PC-9 (cell line): ENCODE measurements at regions not wholly inside any gene's neighbourhood (a gene's known extent, or its start where the extent isn't known, plus 50 kb on each side); places are given as distances from the start of the nearest gene placed in this dataset.

Experiments
- BruUV-seq: library from RNA; stranded (reverse); fragments of 400-500 nt; replicated peaks from 2 replicates; lab custom pipeline; 2021; lab: Mats Ljungman, UMichigan
- CTCF ChIA-PET: fragments of 300-600 bp; sonication (Branson Sonifier 250); formaldehyde crosslinking; loops from one replicate; lab custom pipeline; 2022; ENCODE audit warnings: antibody characterized with exemption; lab: Charles Lee
- POLR2A ChIA-PET: fragments of 300-600 bp; sonication (Branson Sonifier 250); formaldehyde crosslinking; loops from one replicate; lab custom pipeline; 2022; ENCODE audit warnings: antibody characterized with exemption; ENCODE audit not compliant: unreplicated experiment; lab: Charles Lee
- DNase-seq, 2 experiments: peaks; one replicate each; pipeline versions ENCODE4 v3.0.0 to v3.0.0-alpha.2; 2015 to 2022; ENCODE audit warnings: mixed read lengths in 1 of 2
- H2AFZ ChIP-seq: fragments of 200-600 bp; sonication (generic); 2 replicates; pipeline ENCODE4 v1.8.1; 2017; ENCODE audit warnings: antibody characterized with exemption
- H3F3A ChIP-seq: fragments of 200-600 bp; sonication (generic); 2 replicates; pipeline ENCODE4 v1.8.1; 2017; ENCODE audit warnings: antibody characterized with exemption, mild to moderate bottlenecking, low read depth; ENCODE audit not compliant: insufficient read depth
- H3K27ac ChIP-seq: fragments of 200-600 bp; sonication (generic); 2 replicates; pipeline ENCODE4 v1.6.1; 2016; ENCODE audit warnings: mixed run types
- H3K27me3 ChIP-seq: fragments of 200-600 bp; sonication (generic); 2 replicates; pipeline ENCODE4 v1.6.1; 2016; ENCODE audit warnings: low read depth, mixed run types; ENCODE audit not compliant: insufficient read depth
- H3K36me3 ChIP-seq: fragments of 200-600 bp; sonication (generic); 2 replicates; pipeline ENCODE4 v1.6.1; 2016; ENCODE audit warnings: low read depth, mixed run types
- H3K4me1 ChIP-seq: fragments of 200-600 bp; sonication (generic); replicated peaks from 2 replicates; pipeline ENCODE4 v1.6.1; 2016; ENCODE audit warnings: mixed run types; ENCODE audit not compliant: insufficient read depth
- H3K4me2 ChIP-seq: fragments of 200-600 bp; sonication (generic); 2 replicates; pipeline ENCODE4 v1.6.1; 2017; ENCODE audit warnings: mixed run types
- H3K4me3 ChIP-seq: fragments of 200-600 bp; sonication (generic); 2 replicates; pipeline ENCODE4 v1.6.1; 2016; ENCODE audit warnings: mixed run types
- H3K79me2 ChIP-seq: fragments of 200-600 bp; sonication (generic); 2 replicates; pipeline ENCODE4 v1.6.1; 2017; ENCODE audit warnings: low read depth, mixed run types
- H3K9me2 ChIP-seq: fragments of 200-600 bp; sonication (generic); 2 replicates; pipeline ENCODE4 v1.8.1; 2017; ENCODE audit warnings: mild to moderate bottlenecking; ENCODE audit not compliant: insufficient read depth
- H3K9me3 ChIP-seq: fragments of 200-600 bp; sonication (generic); 2 replicates; pipeline ENCODE4 v1.8.1; 2016; ENCODE audit warnings: low read depth; ENCODE audit not compliant: insufficient read depth
- H4K20me1 ChIP-seq: fragments of 200-600 bp; sonication (generic); 2 replicates; pipeline ENCODE4 v1.8.1; 2017; ENCODE audit not compliant: insufficient read depth
- CTCF ChIP-seq: fragments of 200-600 bp; sonication (generic); conservative IDR thresholded peaks from 2 replicates; pipeline ENCODE4 v1.6.1; 2017; ENCODE audit warnings: mixed run types, antibody characterized with exemption, mild to moderate bottlenecking, moderate library complexity
- EZH2 ChIP-seq: fragments of 200-600 bp; sonication (generic); IDR thresholded peaks from 2 replicates; pipeline ENCODE4 v1.8.0; 2017; ENCODE audit warnings: antibody characterized with exemption, low read depth
- intact Hi-C: fragments of 100-400 bp; cut with micrococcal nuclease; formaldehyde crosslinking; loops from one replicate; pipeline ENCODE4 v1.10.0; 2022; ENCODE audit not compliant: unreplicated experiment

- Histone ChIP-seq H4K20me1 (no peaks in the 10 kb centered on the region), H3K4me3 (no peak overlapping the region), H3K4me2 (no peak overlapping the region), H2AFZ (no peak overlapping the region), H3K79me2 (no peaks in the 10 kb centered on the region), H3K27me3 (no peaks in the 10 kb centered on the region), H3F3A (no peaks in the 10 kb centered on the region), H3K9me2 (no peaks in the 10 kb centered on the region), H3K36me3 (no peaks in the 10 kb centered on the region), H3K27ac (no peak overlapping the region), H3K4me1 (no peaks in the 10 kb centered on the region), H3K9me3 (no peaks in the 10 kb centered on the region)
- no TSS peak for BruUV-seq
- intact Hi-C loops = no loop called here
- TF ChIP-seq CTCF (no peak), EZH2 (no peak)
- CTCF ChIA-PET = no interaction called here
- POLR2A ChIA-PET = no interaction called here
- DNase-seq = no peak
Measured at GRCh38 chrX:17206584-17206983, 168.4 kb upstream of the NHS start.

GRCh38 chrX:17214962-17215361 is 160.0 kb upstream of the NHS start:
- no peaks in the 10 kb centered on the region for H3K9me2 ChIP-seq
- POLR2A ChIA-PET = no interaction called here
- H3K79me2 ChIP-seq = no peaks in the 10 kb centered on the region
- no peak overlapping the region for H2AFZ ChIP-seq
- CTCF ChIA-PET = no interaction called here
- no peak for DNase-seq
- H3F3A ChIP-seq = no peaks in the 10 kb centered on the region
- intact Hi-C loops = loop anchor here (10.0 kb wide), 1 partner anchor 90 kb away; no protein-coding TSS in a partner anchor
- no peak overlapping the region for H3K4me3 ChIP-seq
- no peaks in the 10 kb centered on the region for H3K27me3 ChIP-seq
- no peaks in the 10 kb centered on the region for H3K4me1 ChIP-seq
- no peak for TF ChIP-seq CTCF
- TF ChIP-seq EZH2 = no peak
- H3K27ac ChIP-seq = no peak overlapping the region
- BruUV-seq = no TSS peak
- H4K20me1 ChIP-seq = no peaks in the 10 kb centered on the region
- no peaks in the 10 kb centered on the region for H3K9me3 ChIP-seq
- no peak overlapping the region for H3K4me2 ChIP-seq
- no peaks in the 10 kb centered on the region for H3K36me3 ChIP-seq

- Histone ChIP-seq H3K9me3 (no peaks in the 10 kb centered on the region), H3K36me3 (no peaks in the 10 kb centered on the region), H3K27ac (no peak overlapping the region), H3K4me3 (no peak overlapping the region), H3F3A (no peaks in the 10 kb centered on the region), H3K9me2 (no peaks in the 10 kb centered on the region), H3K79me2 (no peaks in the 10 kb centered on the region), H3K27me3 (no peaks in the 10 kb centered on the region), H3K4me1 (no peaks in the 10 kb centered on the region), H4K20me1 (no peaks in the 10 kb centered on the region), H3K4me2 (no peak overlapping the region), H2AFZ (no peak overlapping the region)
- no TSS peak for BruUV-seq
- no peak for DNase-seq
- POLR2A ChIA-PET = no interaction called here
- TF ChIP-seq EZH2 (no peak), CTCF (no peak)
- intact Hi-C loops = no loop called here
- CTCF ChIA-PET = no interaction called here
Measured at GRCh38 chrX:17226736-17227135, 148.3 kb upstream of the NHS start.
